ENCODE measurements at regions not wholly inside any gene's neighbourhood (a gene's known extent, or its start where the extent isn't known, plus 50 kb on each side); places are given as distances from the start of the nearest gene placed in this dataset.

GRCh38 chr2:212904646-212905045 lies 246.8 kb downstream of the IKZF2 start:
- Mint-ChIP-seq H3K27ac (no peak overlapping the region), H3K27me3 (no peaks in the 10 kb centered on the region), H3K4me1 (peaks cover 0 to 6% (median 2%) of the 10 kb centered on the region in 4 donors), H3K4me3 (no peak overlapping the region), H3K9me3 (peaks cover 0 to 3% (median 0%) of the 10 kb centered on the region in 7 donors), H3K36me3 (peaks cover 24% of the 10 kb centered on the region)
- no peaks in the 10 kb centered on the region for H3K9me3 ChIP-seq (ENCODE audit: control insufficient read depth in 2 of 2, low read length in 2 of 2)
- H3K4me1 ChIP-seq (ENCODE audit: control insufficient read depth, insufficient read depth, low read length, poor library complexity, severe bottlenecking): no peaks in the 10 kb centered on the region
- H3K4me3 ChIP-seq (ENCODE audit: low read depth, low read length): no peak overlapping the region
- no peaks in the 10 kb centered on the region for H3K27me3 ChIP-seq (ENCODE audit: control insufficient read depth, insufficient read depth, low read length)
- ATAC-seq (ENCODE audit: low read depth in 2 of 2) (no peak), DNase-seq (no peak)
- H3K27ac ChIP-seq (ENCODE audit: insufficient read depth, low read length, poor library complexity, severe bottlenecking): no peak overlapping the region
- peaks cover 6% of the 10 kb centered on the region for H3K36me3 ChIP-seq (ENCODE audit: control insufficient read depth, insufficient read depth, low read length)

GRCh38 chr2:212903413-212903812 lies 248.0 kb downstream of the IKZF2 start:
- Mint-ChIP-seq H3K9me3 (peaks cover 0 to 1% (median 0%) of the 10 kb centered on the region in 7 donors), H3K4me1 (peaks cover 0 to 6% (median 2%) of the 10 kb centered on the region in 4 donors), H3K36me3 (peaks cover 24% of the 10 kb centered on the region), H3K27ac (no peak overlapping the region), H3K4me3 (no peak overlapping the region), H3K27me3 (no peaks in the 10 kb centered on the region)
- H3K27ac ChIP-seq (ENCODE audit: insufficient read depth, low read length, poor library complexity, severe bottlenecking): no peak overlapping the region
- H3K27me3 ChIP-seq (ENCODE audit: control insufficient read depth, insufficient read depth, low read length): no peaks in the 10 kb centered on the region
- H3K4me1 ChIP-seq (ENCODE audit: control insufficient read depth, insufficient read depth, low read length, poor library complexity, severe bottlenecking): no peaks in the 10 kb centered on the region
- no peak for DNase-seq
- ATAC-seq (ENCODE audit: low read depth in 2 of 2): no peak
- H3K36me3 ChIP-seq (ENCODE audit: control insufficient read depth, insufficient read depth, low read length): peaks cover 6% of the 10 kb centered on the region
- H3K9me3 ChIP-seq (ENCODE audit: control insufficient read depth in 2 of 2, low read length in 2 of 2): no peaks in the 10 kb centered on the region
- no peak overlapping the region for H3K4me3 ChIP-seq (ENCODE audit: low read depth, low read length)

DNA sequence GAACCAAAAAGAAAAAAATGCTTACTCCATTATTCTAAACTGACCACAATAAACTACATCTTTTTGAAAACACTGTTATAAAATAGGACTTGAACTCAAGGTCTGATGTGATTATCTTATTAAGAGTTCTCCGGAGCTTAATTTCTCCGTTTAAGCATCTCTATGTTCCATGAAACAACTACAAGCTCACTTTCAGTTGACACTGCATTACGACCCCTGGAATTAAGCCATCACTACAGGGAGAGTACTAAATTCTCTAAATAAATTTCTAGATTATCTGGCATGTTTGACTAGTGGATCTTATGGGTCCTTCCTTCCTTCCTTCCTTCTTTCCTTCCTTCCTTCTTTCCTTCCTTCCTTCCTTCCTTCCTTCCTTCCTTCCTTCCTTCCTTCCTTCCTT lies 249.0 kb downstream of the IKZF2 start:
- ATAC-seq (ENCODE audit: low read depth in 2 of 2): no peak
- no peak overlapping the region for H3K27ac ChIP-seq (ENCODE audit: insufficient read depth, low read length, poor library complexity, severe bottlenecking)
- H3K36me3 ChIP-seq (ENCODE audit: control insufficient read depth, insufficient read depth, low read length): peaks cover 6% of the 10 kb centered on the region
- peaks cover 0 to 1% (median 0%) of the 10 kb centered on the region in 7 donors for H3K9me3 Mint-ChIP-seq
- H3K4me3 ChIP-seq (ENCODE audit: low read depth, low read length): no peak overlapping the region
- no peak overlapping the region for H3K27ac Mint-ChIP-seq
- H3K4me3 Mint-ChIP-seq: no peak overlapping the region
- H3K27me3 ChIP-seq (ENCODE audit: control insufficient read depth, insufficient read depth, low read length): no peaks in the 10 kb centered on the region
- peaks cover 24% of the 10 kb centered on the region for H3K36me3 Mint-ChIP-seq
- DNase-seq: no peak
- H3K4me1 ChIP-seq (ENCODE audit: control insufficient read depth, insufficient read depth, low read length, poor library complexity, severe bottlenecking): no peaks in the 10 kb centered on the region
- no peaks in the 10 kb centered on the region for H3K9me3 ChIP-seq (ENCODE audit: control insufficient read depth in 2 of 2, low read length in 2 of 2)
- H3K27me3 Mint-ChIP-seq: no peaks in the 10 kb centered on the region
- H3K4me1 Mint-ChIP-seq: peaks cover 0 to 6% (median 2%) of the 10 kb centered on the region in 4 donors

GRCh38 chr2:212901604-212902275 lies 249.7 kb downstream of the IKZF2 start:
- Mint-ChIP-seq H3K4me1 (peaks cover 0 to 6% (median 2%) of the 10 kb centered on the region in 4 donors), H3K4me3 (no peak overlapping the region), H3K36me3 (peaks cover 24% of the 10 kb centered on the region), H3K27me3 (no peaks in the 10 kb centered on the region), H3K27ac (no peak overlapping the region), H3K9me3 (peaks cover 0 to 1% (median 0%) of the 10 kb centered on the region in 7 donors)
- H3K4me3 ChIP-seq (ENCODE audit: low read depth, low read length): no peak overlapping the region
- no peaks in the 10 kb centered on the region for H3K4me1 ChIP-seq (ENCODE audit: control insufficient read depth, insufficient read depth, low read length, poor library complexity, severe bottlenecking)
- DNase-seq (no peak), ATAC-seq (ENCODE audit: low read depth in 2 of 2) (no peak)
- H3K36me3 ChIP-seq (ENCODE audit: control insufficient read depth, insufficient read depth, low read length): peaks cover 6% of the 10 kb centered on the region
- no peaks in the 10 kb centered on the region for H3K9me3 ChIP-seq (ENCODE audit: control insufficient read depth in 2 of 2, low read length in 2 of 2)
- no peak overlapping the region for H3K27ac ChIP-seq (ENCODE audit: insufficient read depth, low read length, poor library complexity, severe bottlenecking)
- no peaks in the 10 kb centered on the region for H3K27me3 ChIP-seq (ENCODE audit: control insufficient read depth, insufficient read depth, low read length)

GRCh38 chr2:212900715-212901114 lies 250.7 kb downstream of the IKZF2 start:
- Histone ChIP-seq H3K36me3 (ENCODE audit: control insufficient read depth, insufficient read depth, low read length) (peaks cover 6% of the 10 kb centered on the region), H3K4me1 (ENCODE audit: control insufficient read depth, insufficient read depth, low read length, poor library complexity, severe bottlenecking) (no peaks in the 10 kb centered on the region), H3K9me3 (ENCODE audit: control insufficient read depth in 2 of 2, low read length in 2 of 2) (no peaks in the 10 kb centered on the region), H3K27me3 (ENCODE audit: control insufficient read depth, insufficient read depth, low read length) (no peaks in the 10 kb centered on the region), H3K4me3 (ENCODE audit: low read depth, low read length) (no peak overlapping the region), H3K27ac (ENCODE audit: insufficient read depth, low read length, poor library complexity, severe bottlenecking) (no peak overlapping the region)
- Mint-ChIP-seq H3K27ac (no peak overlapping the region), H3K27me3 (no peaks in the 10 kb centered on the region), H3K4me1 (peaks cover 0 to 6% (median 2%) of the 10 kb centered on the region in 4 donors), H3K36me3 (peaks cover 18% of the 10 kb centered on the region), H3K4me3 (no peak overlapping the region), H3K9me3 (peaks cover 0 to 1% (median 0%) of the 10 kb centered on the region in 7 donors)
- no peak for ATAC-seq (ENCODE audit: low read depth in 2 of 2)
- DNase-seq: no peak

GRCh38 chr2:212898011-212898410 lies 253.4 kb downstream of the IKZF2 start:
- H3K4me3 ChIP-seq (ENCODE audit: low read depth, low read length): no peak overlapping the region
- Mint-ChIP-seq H3K36me3 (peaks cover 12% of the 10 kb centered on the region), H3K9me3 (peaks cover 0 to 1% (median 0%) of the 10 kb centered on the region in 7 donors), H3K27ac (no peak overlapping the region), H3K4me3 (no peak overlapping the region), H3K4me1 (peaks cover 0 to 4% (median under 1%) of the 10 kb centered on the region in 4 donors), H3K27me3 (no peaks in the 10 kb centered on the region)
- no peak overlapping the region for H3K27ac ChIP-seq (ENCODE audit: insufficient read depth, low read length, poor library complexity, severe bottlenecking)
- no peaks in the 10 kb centered on the region for H3K4me1 ChIP-seq (ENCODE audit: control insufficient read depth, insufficient read depth, low read length, poor library complexity, severe bottlenecking)
- ATAC-seq (ENCODE audit: low read depth in 2 of 2) (no peak), DNase-seq (no peak)
- H3K36me3 ChIP-seq (ENCODE audit: control insufficient read depth, insufficient read depth, low read length): peaks cover 4% of the 10 kb centered on the region
- H3K27me3 ChIP-seq (ENCODE audit: control insufficient read depth, insufficient read depth, low read length): no peaks in the 10 kb centered on the region
- no peaks in the 10 kb centered on the region for H3K9me3 ChIP-seq (ENCODE audit: control insufficient read depth in 2 of 2, low read length in 2 of 2)

DNA sequence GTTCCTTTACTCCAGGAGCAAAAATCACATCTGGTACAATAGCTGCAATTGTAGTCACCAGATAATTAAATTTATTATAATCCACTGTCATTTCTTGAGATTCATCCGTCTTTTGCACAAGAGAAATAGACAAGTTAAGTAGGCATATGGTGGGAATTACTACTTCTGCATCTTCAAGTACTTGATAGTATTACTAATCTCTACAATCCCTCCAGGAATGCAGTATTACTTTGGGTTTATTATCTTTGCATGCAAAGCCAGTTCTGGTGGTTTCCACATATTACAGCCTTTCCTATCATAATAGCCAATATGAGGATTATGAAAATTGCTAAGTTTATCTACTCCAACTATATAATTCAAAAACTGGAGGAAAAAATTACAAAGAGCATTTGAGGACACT lies 254.1 kb downstream of the IKZF2 start:
- no peaks in the 10 kb centered on the region for H3K27me3 Mint-ChIP-seq
- Histone ChIP-seq H3K36me3 (ENCODE audit: control insufficient read depth, insufficient read depth, low read length) (peaks cover 2% of the 10 kb centered on the region), H3K27me3 (ENCODE audit: control insufficient read depth, insufficient read depth, low read length) (no peaks in the 10 kb centered on the region), H3K4me3 (ENCODE audit: low read depth, low read length) (no peak overlapping the region), H3K9me3 (ENCODE audit: control insufficient read depth in 2 of 2, low read length in 2 of 2) (no peaks in the 10 kb centered on the region), H3K27ac (ENCODE audit: insufficient read depth, low read length, poor library complexity, severe bottlenecking) (no peak overlapping the region), H3K4me1 (ENCODE audit: control insufficient read depth, insufficient read depth, low read length, poor library complexity, severe bottlenecking) (no peaks in the 10 kb centered on the region)
- no peak overlapping the region for H3K27ac Mint-ChIP-seq
- DNase-seq (no peak), ATAC-seq (ENCODE audit: low read depth in 2 of 2) (no peak)
- H3K4me3 Mint-ChIP-seq: no peak overlapping the region
- peaks cover 0 to 5% (median under 1%) of the 10 kb centered on the region in 4 donors for H3K4me1 Mint-ChIP-seq
- peaks cover 8% of the 10 kb centered on the region for H3K36me3 Mint-ChIP-seq
- H3K9me3 Mint-ChIP-seq: peaks cover 0 to 1% (median 0%) of the 10 kb centered on the region in 7 donors

GRCh38 chr2:212894026-212894425 lies 257.4 kb downstream of the IKZF2 start:
- Histone ChIP-seq H3K36me3 (ENCODE audit: control insufficient read depth, insufficient read depth, low read length) (peaks cover 5% of the 10 kb centered on the region), H3K27ac (ENCODE audit: insufficient read depth, low read length, poor library complexity, severe bottlenecking) (no peak overlapping the region), H3K9me3 (ENCODE audit: control insufficient read depth in 2 of 2, low read length in 2 of 2) (no peaks in the 10 kb centered on the region), H3K4me1 (ENCODE audit: control insufficient read depth, insufficient read depth, low read length, poor library complexity, severe bottlenecking) (no peaks in the 10 kb centered on the region), H3K27me3 (ENCODE audit: control insufficient read depth, insufficient read depth, low read length) (no peaks in the 10 kb centered on the region), H3K4me3 (ENCODE audit: low read depth, low read length) (no peak overlapping the region)
- Mint-ChIP-seq H3K4me3 (no peak overlapping the region), H3K36me3 (peaks cover 19% of the 10 kb centered on the region), H3K9me3 (peaks cover 0 to 2% (median 0%) of the 10 kb centered on the region in 7 donors), H3K4me1 (peaks cover 0 to 5% (median 2%) of the 10 kb centered on the region in 4 donors), H3K27me3 (no peaks in the 10 kb centered on the region), H3K27ac (no peak overlapping the region)
- DNase-seq (no peak), ATAC-seq (ENCODE audit: low read depth in 2 of 2) (no peak)

Measured in CD4-positive, CD25-positive, alpha-beta regulatory T cell (primary cell).